T-helper 22 cell (primary cell): ENCODE measurements at regions not wholly inside any gene's neighbourhood (a gene's known extent, or its start where the extent isn't known, plus 50 kb on each side); places are given as distances from the start of the nearest gene placed in this dataset.
"Not testable (repeated sequence)": the region's sequence is repeated elsewhere in the genome, so short reads cannot be mapped to it uniquely, and the experiment has no call there.

Experiments
- DNase-seq: peaks from one replicate; pipeline ENCODE4 v3.0.0-alpha.2; 2020; ENCODE audit warnings: low read depth

GRCh38 chr10:65042496-65042895 lies 1521.3 kb downstream of the REEP3 start:
- no peak for DNase-seq

GRCh38 chr10:65046831-65047230 lies 1525.6 kb downstream of the REEP3 start:
- DNase-seq, result no peak

- DNase-seq, result not testable (repeated sequence)
These were observed 1530.9 kb downstream of the REEP3 start for GRCh38 chr10:65052111-65052510.

GRCh38 chr10:65053397-65053796 lies 1532.2 kb downstream of the REEP3 start:
- DNase-seq, result not testable (repeated sequence)

- not testable (repeated sequence) for DNase-seq
These were observed 1532.7 kb downstream of the REEP3 start for GRCh38 chr10:65053831-65054351.

- DNase-seq, result not testable (repeated sequence)
These were observed 1533.5 kb downstream of the REEP3 start for GRCh38 chr10:65054701-65055100.

GRCh38 chr10:65065278-65065677 lies 1544.1 kb downstream of the REEP3 start:
- no peak for DNase-seq

- no peak for DNase-seq
These were observed 1562.0 kb downstream of the REEP3 start for GRCh38 chr10:65083222-65083621.

GRCh38 chr10:65090991-65091390 lies 1569.8 kb downstream of the REEP3 start:
- DNase-seq, result no peak

GRCh38 chr10:65100146-65100545 lies 1578.9 kb downstream of the REEP3 start:
- DNase-seq, result no peak

- DNase-seq, result not testable (repeated sequence)
These were observed 1579.7 kb downstream of the REEP3 start for GRCh38 chr10:65100881-65101280.

- no peak for DNase-seq
These were observed 1588.8 kb downstream of the REEP3 start for GRCh38 chr10:65110009-65110408.

- not testable (repeated sequence) for DNase-seq
These were observed 1589.9 kb downstream of the REEP3 start for GRCh38 chr10:65111059-65111458.

GRCh38 chr10:65112573-65112972 lies 1591.4 kb downstream of the REEP3 start:
- no peak for DNase-seq

GRCh38 chr10:65123120-65123519 lies 1601.9 kb downstream of the REEP3 start:
- DNase-seq, result no peak

- no peak for DNase-seq
These were observed 1604.0 kb downstream of the REEP3 start for GRCh38 chr10:65125212-65125611.

GRCh38 chr10:65126288-65126687 lies 1605.1 kb downstream of the REEP3 start:
- no peak for DNase-seq

GRCh38 chr10:65128277-65128676 lies 1607.1 kb downstream of the REEP3 start:
- DNase-seq, result no peak

- DNase-seq, result no peak
These were observed 1609.1 kb downstream of the REEP3 start for GRCh38 chr10:65130162-65130758.

- DNase-seq, result no peak
These were observed 1612.5 kb downstream of the REEP3 start for GRCh38 chr10:65133652-65134051.

GRCh38 chr10:65135508-65135907 lies 1614.3 kb downstream of the REEP3 start:
- no peak for DNase-seq

- DNase-seq, result no peak
These were observed 1621.6 kb downstream of the REEP3 start for GRCh38 chr10:65142641-65143435.

- DNase-seq, result no peak
These were observed 1622.5 kb downstream of the REEP3 start for GRCh38 chr10:65143723-65144122.
